ENCODE measurements at regions not wholly inside any gene's neighbourhood (a gene's known extent, or its start where the extent isn't known, plus 50 kb on each side); places are given as distances from the start of the nearest gene placed in this dataset.

DNA sequence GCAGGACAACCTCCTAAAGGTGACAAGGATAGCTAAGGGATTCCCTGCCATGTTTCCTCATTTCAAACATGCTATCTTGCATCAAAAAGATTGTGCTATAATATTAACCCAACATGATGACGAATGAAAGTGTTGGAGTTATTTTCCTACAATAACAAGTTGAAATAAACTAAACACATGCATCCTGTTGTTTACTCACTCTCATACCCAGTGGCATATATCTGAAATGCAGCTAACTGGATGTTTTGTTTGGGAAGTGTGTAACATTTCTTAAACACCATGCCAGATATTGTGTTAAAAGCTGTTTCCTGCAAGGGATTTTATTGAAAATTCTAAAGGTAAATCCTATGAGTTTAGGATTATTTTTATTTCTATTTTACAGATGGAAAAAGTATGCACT, 139.6 kb downstream of the TFPI2 start:
- Histone ChIP-seq H3K4me1 (no peaks in the 10 kb centered on the region), H3K9me3 (no peaks in the 10 kb centered on the region), H3K4me2 (no peak overlapping the region), H3K4me3 (no peak overlapping the region), H3K27ac (no peak overlapping the region)
- no peak for TF ChIP-seq TFCP2L1 (CRISPR knock-in tag; IDR thresholded peaks at IDR 0.05)
- no peak for TF ChIP-seq SREBF2 (IDR thresholded peaks at IDR 0.05)
- no peak for TF ChIP-seq CEBPB (IDR thresholded peaks at IDR 0.05)
- TF ChIP-seq GATA3 (IDR thresholded peaks at IDR 0.05; ENCODE audit: borderline replicate concordance), result no peak
- TF ChIP-seq ZSCAN20 (CRISPR knock-in tag; IDR thresholded peaks at IDR 0.05), result no peak
- TF ChIP-seq HEYL (CRISPR knock-in tag; IDR thresholded peaks at IDR 0.05), result no peak
- no peak for TF ChIP-seq RCOR1 (IDR thresholded peaks at IDR 0.05; ENCODE audit: low read depth, low read length)
- TF ChIP-seq BHLHE40 (IDR thresholded peaks at IDR 0.05; ENCODE audit: low read depth, low read length), result no peak
- no peak for TF ChIP-seq RARB (CRISPR knock-in tag; IDR thresholded peaks at IDR 0.05)
- TF ChIP-seq FOXS1 (CRISPR knock-in tag; IDR thresholded peaks at IDR 0.05), result no peak
- no peak for TF ChIP-seq JUNB (IDR thresholded peaks at IDR 0.05)
- TF ChIP-seq KDM1A (IDR thresholded peaks at IDR 0.05; ENCODE audit: low read depth), result no peak
- TF ChIP-seq, protein P1, sequence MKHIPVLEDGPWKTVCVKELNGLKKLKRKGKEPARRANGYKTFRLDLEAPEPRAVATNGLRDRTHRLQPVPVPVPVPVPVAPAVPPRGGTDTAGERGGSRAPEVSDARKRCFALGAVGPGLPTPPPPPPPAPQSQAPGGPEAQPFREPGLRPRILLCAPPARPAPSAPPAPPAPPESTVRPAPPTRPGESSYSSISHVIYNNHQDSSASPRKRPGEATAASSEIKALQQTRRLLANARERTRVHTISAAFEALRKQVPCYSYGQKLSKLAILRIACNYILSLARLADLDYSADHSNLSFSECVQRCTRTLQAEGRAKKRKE (CRISPR knock-in tag; IDR thresholded peaks at IDR 0.05; ENCODE audit: low read depth), result no peak
- no peak for TF ChIP-seq RAD21 (conservative IDR thresholded peaks at IDR 0.05 in 1 of 2, IDR thresholded peaks at IDR 0.05 in 1 of 2)
- 57% methylated on average over 1 of the region's 1 CpG for WGBS (ENCODE audit: missing lambda C conversion rate)
- DNase-seq (ENCODE audit: low read depth in 1 of 2, low spot score in 1 of 2) (no peak), ATAC-seq (no peak), FAIRE-seq (no peak)
- CTCF ChIA-PET, result interaction anchor here (1.1 kb wide), 1 partner anchor 36 kb away, joined by 3 read pairs; no protein-coding TSS in a partner anchor
- POLR2A ChIA-PET, result no interaction called here

- 81% methylated on average over 3 of the region's 3 CpGs for WGBS (ENCODE audit: missing lambda C conversion rate)
- ChIA-PET CTCF (no interaction called here), POLR2A (no interaction called here)
- Histone ChIP-seq H3K4me3 (no peak overlapping the region), H3K4me2 (no peak overlapping the region), H3K27ac (no peak overlapping the region), H3K4me1 (no peaks in the 10 kb centered on the region), H3K9me3 (no peaks in the 10 kb centered on the region)
- ATAC-seq, result no peak
- no peak for FAIRE-seq
- DNase-seq (ENCODE audit: low read depth in 1 of 2, low spot score in 1 of 2), result no peak
- TF ChIP-seq, protein P2, sequence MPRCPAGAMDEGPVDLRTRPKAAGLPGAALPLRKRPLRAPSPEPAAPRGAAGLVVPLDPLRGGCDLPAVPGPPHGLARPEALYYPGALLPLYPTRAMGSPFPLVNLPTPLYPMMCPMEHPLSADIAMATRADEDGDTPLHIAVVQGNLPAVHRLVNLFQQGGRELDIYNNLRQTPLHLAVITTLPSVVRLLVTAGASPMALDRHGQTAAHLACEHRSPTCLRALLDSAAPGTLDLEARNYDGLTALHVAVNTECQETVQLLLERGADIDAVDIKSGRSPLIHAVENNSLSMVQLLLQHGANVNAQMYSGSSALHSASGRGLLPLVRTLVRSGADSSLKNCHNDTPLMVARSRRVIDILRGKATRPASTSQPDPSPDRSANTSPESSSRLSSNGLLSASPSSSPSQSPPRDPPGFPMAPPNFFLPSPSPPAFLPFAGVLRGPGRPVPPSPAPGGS (IDR thresholded peaks at IDR 0.05), result no peak
- TF ChIP-seq CEBPB (IDR thresholded peaks at IDR 0.05) (no peak), NR3C1 (IDR thresholded peaks at IDR 0.05) (no peak), POLR2A (IDR thresholded peaks at IDR 0.05; ENCODE audit: low read length) (no peak), RNF2 (IDR thresholded peaks at IDR 0.05; ENCODE audit: borderline replicate concordance, low read depth) (no peak), TP53 (CRISPR knock-in tag; IDR thresholded peaks at IDR 0.05) (no peak), MAFK (IDR thresholded peaks at IDR 0.05; ENCODE audit: partially characterized antibody) (no peak), CHD2 (IDR thresholded peaks at IDR 0.05; ENCODE audit: low read length, partially characterized antibody) (no peak), POLR2AphosphoS2 (conservative IDR thresholded peaks at IDR 0.05; ENCODE audit: low read length) (no peak)
These were observed 143.5 kb downstream of the TFPI2 start for GRCh38 chr7:93747019-93747418.

- H3K4me2 ChIP-seq, result no peak overlapping the region
- no peak overlapping the region for H3K27ac ChIP-seq
- CTCF ChIA-PET, result interaction anchor here (1.6 kb wide), 1 partner anchor 24 kb away, joined by 3 read pairs; no protein-coding TSS in a partner anchor
- no peaks in the 10 kb centered on the region for H3K9me3 ChIP-seq
- POLR2A ChIA-PET, result no interaction called here
- TF ChIP-seq CEBPB (IDR thresholded peaks at IDR 0.05), result no peak
- no peak for TF ChIP-seq CHD4 (IDR thresholded peaks at IDR 0.05; ENCODE audit: borderline replicate concordance)
- TF ChIP-seq FOXS1 (CRISPR knock-in tag; IDR thresholded peaks at IDR 0.05), result no peak
- no peak for TF ChIP-seq KDM5A (IDR thresholded peaks at IDR 0.05)
- TF ChIP-seq, protein P1 (CRISPR knock-in tag; IDR thresholded peaks at IDR 0.05; ENCODE audit: low read depth), result no peak
- TF ChIP-seq PBX3 (IDR thresholded peaks at IDR 0.05), result no peak
- no peak for TF ChIP-seq FOSL2 (IDR thresholded peaks at IDR 0.05)
- TF ChIP-seq FOSL2 (CRISPR knock-in tag; IDR thresholded peaks at IDR 0.05), result no peak
- TF ChIP-seq, protein P3, sequence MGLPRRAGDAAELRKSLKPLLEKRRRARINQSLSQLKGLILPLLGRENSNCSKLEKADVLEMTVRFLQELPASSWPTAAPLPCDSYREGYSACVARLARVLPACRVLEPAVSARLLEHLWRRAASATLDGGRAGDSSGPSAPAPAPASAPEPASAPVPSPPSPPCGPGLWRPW (IDR thresholded peaks at IDR 0.05), result no peak
- TF ChIP-seq ESRRA (IDR thresholded peaks at IDR 0.05; ENCODE audit: borderline replicate concordance, low read length), result no peak
- TF ChIP-seq EHF (CRISPR knock-in tag; IDR thresholded peaks at IDR 0.05), result no peak
- ATAC-seq (no peak), DNase-seq (ENCODE audit: low read depth in 1 of 2, low spot score in 1 of 2) (no peak), FAIRE-seq (no peak)
- no peak overlapping the region for H3K4me3 ChIP-seq
- H3K4me1 ChIP-seq, result no peaks in the 10 kb centered on the region; the same call in 2 of the 3 replicates
These were observed 151.1 kb downstream of the TFPI2 start for GRCh38 chr7:93739424-93739823.

All from A549 (cell line).